Bone marrow (tissue), 2 donors: ENCODE measurements at regions not wholly inside any gene's neighbourhood (a gene's known extent, or its start where the extent isn't known, plus 50 kb on each side); places are given as distances from the start of the nearest gene placed in this dataset.

Source experiments
- DNase-seq, 2 donors: peaks; one replicate each; lab custom pipeline; 2025; lab: John Stamatoyannopoulos, UW

DNA sequence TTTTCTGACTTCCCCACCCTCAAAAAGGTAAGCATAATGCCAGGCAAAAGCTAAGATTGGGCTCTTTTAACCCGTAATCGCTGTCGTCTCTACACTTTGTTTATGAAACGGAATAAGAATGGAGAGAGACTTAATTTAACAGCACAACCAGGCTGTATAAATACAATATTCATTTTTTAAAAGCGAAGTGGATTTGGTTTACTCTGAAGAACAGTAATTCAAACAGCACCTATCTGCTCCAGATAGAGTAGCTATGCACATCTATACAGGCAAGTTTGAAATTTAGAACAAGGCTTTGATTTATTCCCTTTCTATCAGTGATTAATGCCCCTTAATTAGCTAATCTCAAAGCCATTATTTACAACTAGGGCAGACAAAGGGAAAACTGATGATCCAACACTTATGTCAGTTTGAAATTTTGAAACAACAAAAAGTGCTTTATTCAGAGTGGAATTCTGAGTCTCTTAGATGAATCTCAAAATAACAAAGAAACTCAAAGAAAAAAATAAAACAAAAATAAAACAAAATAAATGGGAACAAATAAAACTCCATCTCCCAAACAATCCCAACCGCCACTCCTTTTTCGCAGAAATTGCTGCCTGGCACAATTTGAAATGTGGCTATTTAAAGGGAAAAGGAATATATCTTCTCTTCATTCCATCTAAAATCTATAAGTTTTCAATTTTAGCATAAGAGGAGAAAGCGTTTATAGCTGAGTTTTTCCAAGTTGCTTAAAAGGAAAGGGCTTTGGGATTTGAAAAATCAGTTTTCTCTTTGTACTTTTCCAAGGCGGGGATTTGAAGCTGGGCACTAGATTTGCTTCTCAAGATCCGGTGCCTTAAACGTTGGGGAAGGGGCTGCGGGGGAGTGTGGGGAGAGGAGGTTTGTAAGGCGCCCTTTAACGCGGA, 298.6 kb downstream of the PARP8 start:
- no peak for DNase-seq

GRCh38 chr5:50965654-50966375, 299.4 kb downstream of the PARP8 start:
- no peak for DNase-seq

GRCh38 chr5:50967009-50967562, 300.6 kb downstream of the PARP8 start:
- DNase-seq, result no peak

- peak in 1 of 2 donors; percentile 14 for DNase-seq
Measured at GRCh38 chr5:50967563-50968355, 301.3 kb downstream of the PARP8 start.

DNA sequence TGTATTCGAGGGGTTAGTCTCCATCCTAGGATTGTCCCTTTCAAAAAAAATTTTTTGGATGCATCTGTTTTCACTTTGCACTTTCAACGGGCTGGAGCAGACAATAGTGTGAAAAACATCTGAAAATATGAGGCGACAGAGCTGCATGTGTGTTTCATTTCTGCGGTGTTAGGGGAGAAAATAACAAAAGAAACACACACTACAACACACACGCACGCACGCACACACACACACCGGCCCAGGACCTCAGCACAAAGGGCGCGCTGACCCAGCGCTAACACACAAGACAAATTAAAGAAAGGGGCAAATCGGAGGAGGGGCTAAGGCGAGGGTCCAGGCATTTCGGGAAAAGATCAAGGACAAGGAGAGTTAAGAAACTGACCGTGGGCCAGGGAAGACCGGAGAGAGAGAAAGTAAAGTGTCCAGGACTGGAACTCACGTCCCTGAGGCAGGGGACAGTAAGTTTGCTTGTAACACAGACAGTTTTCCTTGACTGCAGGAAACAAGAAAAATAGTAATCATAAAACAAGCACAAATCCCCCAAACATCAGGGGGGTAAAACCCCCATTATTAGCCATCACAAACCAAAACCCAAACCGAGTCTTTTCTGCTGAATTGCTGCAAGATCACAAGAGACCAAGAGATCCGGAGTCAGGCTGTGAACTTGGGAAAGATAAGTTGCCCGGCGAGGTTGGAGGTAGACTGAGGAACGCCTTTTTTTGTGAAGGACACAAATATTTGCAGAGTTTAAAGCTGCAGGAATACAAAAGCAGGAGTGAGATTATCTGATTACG, 302.1 kb downstream of the PARP8 start:
- no peak for DNase-seq

- no peak for DNase-seq
Measured at GRCh38 chr5:50969151-50970031, 303.0 kb downstream of the PARP8 start.

GRCh38 chr5:50975840-50976239, 309.4 kb downstream of the PARP8 start:
- no peak for DNase-seq

GRCh38 chr5:50978924-50979323, 312.5 kb downstream of the PARP8 start:
- DNase-seq, result no peak

GRCh38 chr5:50984640-50985039, 318.2 kb downstream of the PARP8 start:
- no peak for DNase-seq

- DNase-seq, result no peak
Measured at GRCh38 chr5:50990296-50990924, 324.0 kb downstream of the PARP8 start.

DNA sequence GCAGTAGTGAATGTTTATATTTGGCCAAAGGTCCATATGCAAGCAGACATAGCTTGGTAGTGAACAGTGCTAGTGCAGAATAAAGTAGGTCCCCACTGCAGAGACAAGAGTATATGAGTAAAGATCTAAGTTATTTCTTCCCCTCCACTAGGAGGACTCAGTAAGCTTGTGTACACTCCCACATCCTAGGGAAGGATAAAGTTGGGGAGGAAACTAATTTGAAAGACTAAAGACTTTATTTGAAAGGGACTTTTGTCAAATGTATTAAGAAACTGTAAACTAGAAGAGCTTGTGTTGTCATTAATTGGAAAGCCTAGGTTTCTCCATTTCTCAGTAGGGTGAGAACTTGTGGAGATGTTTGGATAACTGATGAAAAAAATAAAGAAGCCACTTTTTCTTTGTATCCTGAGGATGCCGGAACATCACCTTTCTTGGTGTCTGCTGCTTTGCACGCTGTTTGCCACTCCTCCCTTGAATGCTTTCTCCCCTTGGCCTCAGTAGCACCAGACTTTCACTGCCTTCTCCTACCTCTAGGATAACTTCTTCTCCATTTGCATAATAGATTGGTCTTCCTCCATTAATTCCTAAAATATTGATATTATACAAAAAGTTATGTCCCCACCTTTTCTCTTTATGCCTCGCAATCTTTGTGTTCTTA, 329.0 kb downstream of the PARP8 start:
- no peak for DNase-seq

- no peak for DNase-seq
Measured at GRCh38 chr5:51001227-51001923, 334.9 kb downstream of the PARP8 start.

DNA sequence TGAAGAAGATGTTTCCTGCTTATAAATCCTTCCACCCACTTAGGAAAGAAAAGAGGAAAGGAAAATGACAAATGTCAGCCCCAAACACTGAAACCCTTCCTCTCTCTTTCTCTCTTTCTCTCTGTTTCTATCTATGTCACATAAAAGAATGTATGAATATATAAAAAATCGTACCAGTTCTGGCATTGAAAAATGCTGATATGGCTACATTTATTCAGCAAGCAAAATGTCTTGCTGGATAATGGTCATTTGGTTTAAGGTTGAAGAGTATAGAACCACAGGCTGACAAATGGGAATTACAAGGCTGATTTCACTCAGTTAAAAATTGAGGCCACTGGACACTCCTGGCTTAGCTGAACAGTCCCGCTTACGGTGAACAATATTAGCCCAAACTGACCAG, 335.9 kb downstream of the PARP8 start:
- DNase-seq, result no peak

DNA sequence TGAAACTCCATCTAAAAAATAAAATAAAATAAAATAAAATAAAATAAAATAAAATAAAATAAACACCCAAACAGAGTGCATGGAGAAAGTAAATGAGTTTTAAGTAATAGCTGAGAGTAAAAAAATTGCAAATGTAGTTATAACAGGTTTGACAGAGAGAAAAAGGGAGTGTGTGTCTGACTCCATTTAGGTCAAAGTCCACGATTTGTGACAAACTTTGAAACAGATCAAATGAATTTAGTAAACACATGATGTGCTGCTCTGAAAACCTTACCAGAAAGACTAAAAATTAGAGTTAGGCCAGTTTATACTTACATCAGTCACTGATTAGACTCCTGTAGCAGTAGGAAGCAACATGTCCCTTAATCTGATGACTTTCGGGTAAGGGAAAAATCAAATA, 346.6 kb downstream of the PARP8 start:
- no peak for DNase-seq

GRCh38 chr5:51018423-51018822, 352.0 kb downstream of the PARP8 start:
- no peak for DNase-seq

DNA sequence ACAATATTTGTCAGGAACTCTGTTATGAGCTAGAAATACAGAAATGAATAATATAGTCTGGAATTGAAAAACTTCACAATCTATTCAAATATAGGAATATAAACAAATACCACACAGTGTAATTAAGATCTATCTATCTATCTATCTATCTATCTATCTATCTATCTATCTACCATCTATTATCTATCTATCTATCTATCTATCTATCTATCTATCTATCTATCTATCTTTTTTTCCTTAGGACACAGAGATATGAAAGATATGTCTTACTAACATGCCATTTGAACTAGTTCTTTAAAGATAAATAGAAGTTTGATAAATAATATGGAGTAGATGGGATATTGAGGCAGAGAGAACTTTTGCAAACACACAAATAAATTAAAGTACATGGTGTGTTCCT, 357.8 kb downstream of the PARP8 start:
- no peak for DNase-seq

- no peak for DNase-seq
Measured at GRCh38 chr5:51027271-51027670, 356.0 kb upstream of the ISL1 start.

- no peak for DNase-seq
Measured at GRCh38 chr5:51028394-51028793, 354.9 kb upstream of the ISL1 start.

- no peak for DNase-seq
Measured at GRCh38 chr5:51033215-51033614, 350.0 kb upstream of the ISL1 start.
